Endothelial cell (in vitro differentiated cells): ENCODE measurements at regions not wholly inside any gene's neighbourhood (a gene's known extent, or its start where the extent isn't known, plus 50 kb on each side); places are given as distances from the start of the nearest gene placed in this dataset.

Experiments used
- DNase-seq: peaks from one replicate; pipeline ENCODE4 v3.0.0; 2021; ENCODE audit warnings: low spot score
- H3K27ac Mint-ChIP-seq: one replicate; pipeline ENCODE4 v1.8.0; 2021; ENCODE audit warnings: mixed read lengths, inconsistent platforms; ENCODE audit not compliant: unreplicated experiment
- H3K27me3 Mint-ChIP-seq: one replicate; pipeline ENCODE4 v1.8.0; 2021; ENCODE audit warnings: mild to moderate bottlenecking, moderate library complexity, mixed read lengths, inconsistent platforms; ENCODE audit not compliant: unreplicated experiment
- H3K36me3 Mint-ChIP-seq: one replicate; pipeline ENCODE4 v1.8.0; 2021; ENCODE audit warnings: mild to moderate bottlenecking, low read depth, mixed read lengths, inconsistent platforms; ENCODE audit not compliant: unreplicated experiment
- H3K4me1 Mint-ChIP-seq: one replicate; pipeline ENCODE4 v1.8.0; 2021; ENCODE audit warnings: mild to moderate bottlenecking, mixed read lengths, inconsistent platforms; ENCODE audit not compliant: unreplicated experiment
- H3K4me3 Mint-ChIP-seq: one replicate; pipeline ENCODE4 v1.8.0; 2021; ENCODE audit warnings: mild to moderate bottlenecking, mixed read lengths, inconsistent platforms; ENCODE audit not compliant: unreplicated experiment
- H3K9me3 Mint-ChIP-seq: one replicate; pipeline ENCODE4 v1.8.0; 2021; ENCODE audit warnings: mixed read lengths, inconsistent platforms; ENCODE audit not compliant: unreplicated experiment
- CTCF ChIP-seq: fragments of 200-600 bp; sonication (generic); IDR thresholded peaks from one replicate; pipeline ENCODE4 v1.5.0; 2021; ENCODE audit warnings: antibody characterized with exemption; ENCODE audit not compliant: unreplicated experiment

DNA sequence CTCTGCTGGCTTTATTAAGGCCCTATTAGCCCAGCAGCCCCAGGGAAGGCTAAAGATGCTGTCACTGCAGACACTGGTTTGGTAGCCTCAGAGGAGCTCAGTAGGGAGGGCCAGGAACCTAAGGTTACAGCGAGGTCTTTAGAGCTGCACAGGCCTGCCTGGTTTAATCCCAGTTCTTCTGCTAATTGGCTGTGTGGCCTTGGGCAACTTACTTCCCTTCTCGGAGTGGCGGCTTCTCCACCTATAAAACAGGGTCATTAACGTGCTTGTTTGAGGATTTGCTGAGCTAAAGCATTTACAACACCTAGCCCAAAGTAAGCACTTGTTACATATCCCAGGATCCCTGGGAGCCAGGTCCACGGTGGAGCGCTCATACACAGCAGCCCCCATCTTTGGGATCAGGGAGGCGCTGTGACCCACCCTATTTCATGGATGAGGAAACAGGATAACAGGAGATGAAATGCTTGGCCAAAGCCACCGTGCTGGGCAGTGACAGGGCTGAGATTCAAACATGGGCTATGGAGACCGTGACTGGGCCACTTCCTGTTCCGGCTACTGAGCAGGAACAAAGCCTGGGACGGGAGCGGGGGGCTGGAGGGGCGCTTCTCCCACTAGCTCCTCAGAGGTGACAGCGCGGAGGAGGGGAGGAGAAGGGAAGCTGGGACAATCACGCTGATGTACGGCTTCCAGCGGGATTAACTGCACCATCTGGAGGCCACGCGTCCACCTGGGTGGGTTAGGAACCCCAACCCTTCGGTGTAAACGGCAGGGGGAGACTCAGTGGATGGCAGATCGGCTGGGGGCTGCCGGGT, 61.5 kb downstream of the IGLL1 start:
- no peaks in the 10 kb centered on the region for H3K9me3 Mint-ChIP-seq
- no peak overlapping the region for H3K4me3 Mint-ChIP-seq
- H3K27ac Mint-ChIP-seq = peak overlapping the region; percentile 72
- H3K36me3 Mint-ChIP-seq = no peaks in the 10 kb centered on the region
- H3K27me3 Mint-ChIP-seq = peaks cover 11% of the 10 kb centered on the region
- H3K4me1 Mint-ChIP-seq = peaks cover 28% of the 10 kb centered on the region
- no peak for TF ChIP-seq CTCF
- no peak for DNase-seq

GRCh38 chr22:23517804-23518375, 62.2 kb downstream of the IGLL1 start:
- no peak for DNase-seq

DNA sequence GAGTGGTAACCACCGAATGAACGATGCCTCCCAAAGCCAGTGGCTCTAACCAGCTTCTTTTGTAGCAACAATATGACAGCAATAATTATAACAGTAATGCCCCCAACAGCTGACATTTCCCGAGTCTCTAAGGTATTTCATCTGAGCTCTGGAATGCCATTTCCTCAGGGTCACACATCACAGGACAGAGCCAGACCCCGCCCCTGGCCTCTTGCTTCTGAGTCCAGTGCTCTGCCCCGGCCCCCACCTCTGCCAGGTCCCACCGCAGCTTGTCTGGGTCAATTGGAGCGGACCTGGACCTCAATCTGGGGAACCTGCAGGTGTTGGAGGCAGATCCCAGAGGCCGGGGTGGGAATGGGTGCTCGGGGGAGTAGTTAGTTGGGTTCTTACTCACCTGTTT, 63.8 kb downstream of the IGLL1 start:
- Mint-ChIP-seq H3K9me3 (no peaks in the 10 kb centered on the region), H3K27me3 (peaks cover 12% of the 10 kb centered on the region), H3K36me3 (no peaks in the 10 kb centered on the region), H3K4me3 (no peak overlapping the region), H3K4me1 (peaks cover 26% of the 10 kb centered on the region), H3K27ac (no peak overlapping the region)
- no peak for TF ChIP-seq CTCF
- no peak for DNase-seq

More at GRCh38 chr22:23517804-23518375, 62.2 kb downstream of the IGLL1 start:
- Mint-ChIP-seq H3K4me3 (peak overlapping the region; percentile 23), H3K27me3 (peaks cover 11% of the 10 kb centered on the region), H3K9me3 (no peaks in the 10 kb centered on the region), H3K36me3 (no peaks in the 10 kb centered on the region), H3K4me1 (peaks cover 26% of the 10 kb centered on the region), H3K27ac (peak overlapping the region; percentile 25)
- TF ChIP-seq CTCF = no peak

- peaks cover 12% of the 10 kb centered on the region for H3K27me3 Mint-ChIP-seq
- no peak for DNase-seq
- H3K9me3 Mint-ChIP-seq = no peaks in the 10 kb centered on the region
- no peak overlapping the region for H3K27ac Mint-ChIP-seq
- peaks cover 21% of the 10 kb centered on the region for H3K4me1 Mint-ChIP-seq
- H3K36me3 Mint-ChIP-seq = no peaks in the 10 kb centered on the region
- no peak overlapping the region for H3K4me3 Mint-ChIP-seq
- no peak for TF ChIP-seq CTCF
Measured at GRCh38 chr22:23514322-23515038, 65.6 kb downstream of the IGLL1 start.
